NT2/D1 (cell line): ENCODE measurements at regions not wholly inside any gene's neighbourhood (a gene's known extent, or its start where the extent isn't known, plus 50 kb on each side); places are given as distances from the start of the nearest gene placed in this dataset.

Experiments used
- SUZ12 ChIP-seq: IDR thresholded peaks from 2 replicates; pipeline ENCODE4 v1.6.1; 2011; ENCODE audit not compliant: insufficient read length, insufficient read depth; ENCODE audit errors: extremely low read depth
- YY1 ChIP-seq: IDR thresholded peaks from 2 replicates; pipeline ENCODE4 v1.6.1; 2011; ENCODE audit not compliant: insufficient read length, insufficient read depth
- ZNF274 ChIP-seq: IDR thresholded peaks from 2 replicates; pipeline ENCODE4 v1.6.1; 2011; ENCODE audit warnings: mild to moderate bottlenecking, low read depth, low read length

GRCh38 chr1:198397208-198397808 is 143.2 kb downstream of the ATP6V1G3 start:
- TF ChIP-seq ZNF274 (no peak), YY1 (no peak), SUZ12 (no peak)
